GM12878 (cell line): ENCODE measurements at regions not wholly inside any gene's neighbourhood (a gene's known extent, or its start where the extent isn't known, plus 50 kb on each side); places are given as distances from the start of the nearest gene placed in this dataset.

Experiments used
- ATAC-seq: fragments of 200-7000 bp; cut with Tn5 transposase; 3 replicates; pipeline ENCODE4 v1.9.1; 2020; ENCODE audit warnings: mild to moderate bottlenecking, moderate library complexity
- BruUV-seq: library from RNA; stranded (reverse); fragments of 400-500 nt; replicated peaks from 2 replicates; lab custom pipeline; 2021; lab: Mats Ljungman, UMichigan
- CTCF ChIA-PET: fragments of 300-600 bp; sonication (Branson Sonifier 250); formaldehyde crosslinking; extraction: SDS; loops from one replicate; lab custom pipeline; 2021; ENCODE audit warnings: inconsistent platforms; lab: Yijun Ruan, JAX
- POLR2A ChIA-PET: fragments of 350-600 bp; formaldehyde crosslinking; extraction: SDS; loops from one replicate; lab custom pipeline; 2021; ENCODE audit warnings: inconsistent platforms; lab: Charles Lee
- RAD21 ChIA-PET: fragments of 300-600 bp; sonication (Branson Sonifier 250); formaldehyde crosslinking; loops from one replicate; lab custom pipeline; 2023; ENCODE audit warnings: antibody characterized with exemption; ENCODE audit not compliant: unreplicated experiment; lab: Charles Lee
- SMC1A ChIA-PET: fragments of 300-600 bp; sonication (Branson Sonifier 250); formaldehyde crosslinking; loops from one replicate; lab custom pipeline; 2023; ENCODE audit not compliant: unreplicated experiment, uncharacterized antibody; lab: Charles Lee
- DNase-seq: peaks from one replicate; pipeline ENCODE4 v3.0.0-alpha.2; 2011; ENCODE audit warnings: low read depth, low spot score
- FAIRE-seq: peaks from 3 replicates; lab custom pipeline; 2011; peaks lifted over from hg19 to GRCh38; lab: Jason Lieb, UNC
- H2AFZ ChIP-seq: 2 replicates; pipeline ENCODE4 v1.6.0; 2011; ENCODE audit warnings: low read depth, low read length, control low read depth; ENCODE audit not compliant: control insufficient read depth
- H3K27ac ChIP-seq: 2 replicates; pipeline ENCODE4 v1.5.1; 2011; ENCODE audit warnings: control low read depth; ENCODE audit not compliant: control insufficient read depth, insufficient read depth
- H3K27me3 ChIP-seq, 2 experiments: replicated peaks in 1 of 2; 2 replicates each; pipeline versions ENCODE4 v1.6.0 to v1.6.1; 2011; ENCODE audit warnings: low read length in 1 of 2; ENCODE audit not compliant: control insufficient read depth in 2 of 2, insufficient read depth in 2 of 2
- H3K36me3 ChIP-seq, 2 experiments: 2 replicates each; pipeline ENCODE4 v1.5.1; 2011; ENCODE audit warnings: low read length in 1 of 2; ENCODE audit not compliant: control insufficient read depth in 2 of 2, insufficient read depth in 2 of 2
- H3K4me1 ChIP-seq: 2 replicates; pipeline ENCODE4 v1.6.1; 2011; ENCODE audit warnings: mild to moderate bottlenecking, low read length, moderate library complexity, mixed read lengths; ENCODE audit not compliant: control insufficient read depth, insufficient read depth
- H3K4me2 ChIP-seq: 2 replicates; pipeline ENCODE4 v1.6.0; 2011; ENCODE audit warnings: control low read depth; ENCODE audit not compliant: control insufficient read depth, insufficient read depth
- H3K4me3 ChIP-seq: fragments of 200-600 bp; sonication (generic); 2 replicates; pipeline ENCODE4 v1.5.1; 2016
- H3K79me2 ChIP-seq: 2 replicates; pipeline ENCODE4 v1.6.0; 2011; ENCODE audit warnings: low read length; ENCODE audit not compliant: control insufficient read depth, insufficient read depth
- H3K9ac ChIP-seq: 2 replicates; pipeline ENCODE4 v1.8.0; 2011; ENCODE audit warnings: low read length, control low read depth, mixed read lengths; ENCODE audit not compliant: control insufficient read depth, insufficient read depth
- H3K9me3 ChIP-seq: replicated peaks from 3 replicates; pipeline ENCODE4 v1.5.1; 2011; ENCODE audit warnings: mild to moderate bottlenecking, low read length; ENCODE audit not compliant: control insufficient read depth, insufficient read depth
- H4K20me1 ChIP-seq: 2 replicates; pipeline ENCODE4 v1.6.0; 2011; ENCODE audit not compliant: control insufficient read depth, insufficient read depth
- ATF3 ChIP-seq: IDR thresholded peaks from 2 replicates; pipeline ENCODE4 v1.6.1; 2011; ENCODE audit warnings: low read depth, mild to moderate bottlenecking, low read length, moderate library complexity, borderline replicate concordance; ENCODE audit errors: extremely low read depth
- CBFB ChIP-seq: IDR thresholded peaks from 2 replicates; pipeline ENCODE4 v1.6.1; 2016; ENCODE audit warnings: antibody characterized with exemption, low read depth
- HCFC1 ChIP-seq: fragments of 150-350 bp; IDR thresholded peaks from 2 replicates; pipeline ENCODE4 v1.6.1; 2014; ENCODE audit warnings: low read length
- NR2C2 ChIP-seq: IDR thresholded peaks from 2 replicates; pipeline ENCODE4 v1.6.1; 2011; ENCODE audit warnings: borderline replicate concordance, low read depth; ENCODE audit not compliant: control insufficient read depth, insufficient read length
- PAX5 ChIP-seq: IDR thresholded peaks from 2 replicates; pipeline ENCODE4 v1.6.1; 2011; ENCODE audit warnings: low read depth, low read length, borderline replicate concordance
- RAD21 ChIP-seq: IDR thresholded peaks from 2 replicates; pipeline ENCODE4 v1.6.1; 2011; ENCODE audit warnings: mild to moderate bottlenecking, low read depth, low read length, moderate library complexity; ENCODE audit not compliant: insufficient read depth
- RAD51 ChIP-seq: fragments of 450-650 bp; IDR thresholded peaks from 2 replicates; pipeline ENCODE4 v1.6.1; 2016; ENCODE audit warnings: moderate library complexity, mild to moderate bottlenecking, inconsistent platforms
- RCOR1 ChIP-seq: conservative IDR thresholded peaks from 2 replicates; pipeline ENCODE4 v1.6.1; 2012; ENCODE audit warnings: low read depth, low read length, improper control_type of control experiment
- SREBF1 ChIP-seq: IDR thresholded peaks from 2 replicates; pipeline ENCODE4 v1.6.1; 2012; ENCODE audit warnings: mild to moderate bottlenecking, low read length
- ZNF24 ChIP-seq: fragments of 450-650 bp; IDR thresholded peaks from 2 replicates; pipeline ENCODE4 v1.6.1; 2017; ENCODE audit warnings: antibody characterized with exemption, mild to moderate bottlenecking
- ZNF384 ChIP-seq: IDR thresholded peaks from 2 replicates; pipeline ENCODE4 v1.6.1; 2012; ENCODE audit warnings: low read depth, mild to moderate bottlenecking, low read length, improper control_type of control experiment, borderline replicate concordance
- ZZZ3 ChIP-seq: IDR thresholded peaks from 2 replicates; pipeline ENCODE4 v1.6.1; 2011; ENCODE audit warnings: low read depth; ENCODE audit not compliant: control insufficient read depth, insufficient read length
- WGBS: methylation state at CpG from one replicate; pipeline ENCODE4 v1.1.6; 2016; ENCODE audit warnings: low lambda C conversion rate; ENCODE audit not compliant: insufficient replicate concordance, insufficient coverage; ENCODE audit errors: missing lambda C conversion rate; 5-methylcytosine and 5-hydroxymethylcytosine counted together
- in situ Hi-C: fragments of 300-500 bp; cut with MboI; formaldehyde crosslinking; loops from 9 replicates; pipeline ENCODE4 v1.14.3; 2018; ENCODE audit warnings: mixed read lengths
- intact Hi-C: fragments of 100-400 bp; cut with micrococcal nuclease; formaldehyde crosslinking; loops from one replicate; pipeline ENCODE4 v1.14.2; 2022; ENCODE audit not compliant: unreplicated experiment
- TF ChIP-seq, protein P1 (sequence below): fragments of 450-650 bp; IDR thresholded peaks from 2 replicates; pipeline ENCODE4 v1.6.1; 2017; ENCODE audit warnings: borderline replicate concordance
- TF ChIP-seq, protein P2 (sequence below): fragments of 450-650 bp; IDR thresholded peaks from 2 replicates; pipeline ENCODE4 v1.6.1; 2017; ENCODE audit warnings: mild to moderate bottlenecking, low read depth, inconsistent platforms; ENCODE audit not compliant: poor library complexity, severe bottlenecking
- TF ChIP-seq, protein P3 (sequence below): fragments of 450-650 bp; IDR thresholded peaks from 2 replicates; pipeline ENCODE4 v1.6.1; 2017; ENCODE audit warnings: mild to moderate bottlenecking
- TF ChIP-seq, protein P4 (sequence below): fragments of 450-650 bp; IDR thresholded peaks from 2 replicates; pipeline ENCODE4 v1.6.1; 2017; ENCODE audit warnings: antibody characterized with exemption, mild to moderate bottlenecking, moderate library complexity

- no peak overlapping the region for H3K27ac ChIP-seq
- FAIRE-seq (no peak), ATAC-seq (no peak), DNase-seq (no peak)
- H3K9me3 ChIP-seq: no peaks in the 10 kb centered on the region
- H3K36me3 ChIP-seq: no peaks in the 10 kb centered on the region
- H3K27me3 ChIP-seq: no peaks in the 10 kb centered on the region
- no peak overlapping the region for H2AFZ ChIP-seq
- no peaks in the 10 kb centered on the region for H4K20me1 ChIP-seq
- SMC1A ChIA-PET: no interaction called here
- no peak overlapping the region for H3K4me2 ChIP-seq
- H3K4me1 ChIP-seq: no peaks in the 10 kb centered on the region
- WGBS: 39% methylated on average over 6 of the region's 6 CpGs
- CTCF ChIA-PET: interaction anchor here (0.6 kb wide), 1 partner anchor 180 kb away, joined by 3 read pairs; no protein-coding TSS in a partner anchor
- in situ Hi-C loops (no loop called here), intact Hi-C loops (no loop called here)
- no peak overlapping the region for H3K4me3 ChIP-seq
- no peaks in the 10 kb centered on the region for H3K79me2 ChIP-seq
- BruUV-seq: no TSS peak
- no peak overlapping the region for H3K9ac ChIP-seq
- no peak for TF ChIP-seq ZNF24
- TF ChIP-seq PAX5: no peak
- TF ChIP-seq RAD51: no peak
- no peak for TF ChIP-seq RCOR1
- TF ChIP-seq, protein P1, sequence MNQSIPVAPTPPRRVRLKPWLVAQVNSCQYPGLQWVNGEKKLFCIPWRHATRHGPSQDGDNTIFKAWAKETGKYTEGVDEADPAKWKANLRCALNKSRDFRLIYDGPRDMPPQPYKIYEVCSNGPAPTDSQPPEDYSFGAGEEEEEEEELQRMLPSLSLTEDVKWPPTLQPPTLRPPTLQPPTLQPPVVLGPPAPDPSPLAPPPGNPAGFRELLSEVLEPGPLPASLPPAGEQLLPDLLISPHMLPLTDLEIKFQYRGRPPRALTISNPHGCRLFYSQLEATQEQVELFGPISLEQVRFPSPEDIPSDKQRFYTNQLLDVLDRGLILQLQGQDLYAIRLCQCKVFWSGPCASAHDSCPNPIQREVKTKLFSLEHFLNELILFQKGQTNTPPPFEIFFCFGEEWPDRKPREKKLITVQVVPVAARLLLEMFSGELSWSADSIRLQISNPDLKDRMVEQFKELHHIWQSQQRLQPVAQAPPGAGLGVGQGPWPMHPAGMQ: no peak
- no peak for TF ChIP-seq NR2C2
- TF ChIP-seq CBFB: no peak
- TF ChIP-seq ATF3: no peak
- no peak for TF ChIP-seq ZNF384
- TF ChIP-seq, protein P2, sequence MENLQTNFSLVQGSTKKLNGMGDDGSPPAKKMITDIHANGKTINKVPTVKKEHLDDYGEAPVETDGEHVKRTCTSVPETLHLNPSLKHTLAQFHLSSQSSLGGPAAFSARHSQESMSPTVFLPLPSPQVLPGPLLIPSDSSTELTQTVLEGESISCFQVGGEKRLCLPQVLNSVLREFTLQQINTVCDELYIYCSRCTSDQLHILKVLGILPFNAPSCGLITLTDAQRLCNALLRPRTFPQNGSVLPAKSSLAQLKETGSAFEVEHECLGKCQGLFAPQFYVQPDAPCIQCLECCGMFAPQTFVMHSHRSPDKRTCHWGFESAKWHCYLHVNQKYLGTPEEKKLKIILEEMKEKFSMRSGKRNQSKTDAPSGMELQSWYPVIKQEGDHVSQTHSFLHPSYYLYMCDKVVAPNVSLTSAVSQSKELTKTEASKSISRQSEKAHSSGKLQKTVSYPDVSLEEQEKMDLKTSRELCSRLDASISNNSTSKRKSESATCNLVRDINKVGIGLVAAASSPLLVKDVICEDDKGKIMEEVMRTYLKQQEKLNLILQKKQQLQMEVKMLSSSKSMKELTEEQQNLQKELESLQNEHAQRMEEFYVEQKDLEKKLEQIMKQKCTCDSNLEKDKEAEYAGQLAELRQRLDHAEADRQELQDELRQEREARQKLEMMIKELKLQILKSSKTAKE: no peak
- no peak for TF ChIP-seq RAD21
- TF ChIP-seq, protein P3, sequence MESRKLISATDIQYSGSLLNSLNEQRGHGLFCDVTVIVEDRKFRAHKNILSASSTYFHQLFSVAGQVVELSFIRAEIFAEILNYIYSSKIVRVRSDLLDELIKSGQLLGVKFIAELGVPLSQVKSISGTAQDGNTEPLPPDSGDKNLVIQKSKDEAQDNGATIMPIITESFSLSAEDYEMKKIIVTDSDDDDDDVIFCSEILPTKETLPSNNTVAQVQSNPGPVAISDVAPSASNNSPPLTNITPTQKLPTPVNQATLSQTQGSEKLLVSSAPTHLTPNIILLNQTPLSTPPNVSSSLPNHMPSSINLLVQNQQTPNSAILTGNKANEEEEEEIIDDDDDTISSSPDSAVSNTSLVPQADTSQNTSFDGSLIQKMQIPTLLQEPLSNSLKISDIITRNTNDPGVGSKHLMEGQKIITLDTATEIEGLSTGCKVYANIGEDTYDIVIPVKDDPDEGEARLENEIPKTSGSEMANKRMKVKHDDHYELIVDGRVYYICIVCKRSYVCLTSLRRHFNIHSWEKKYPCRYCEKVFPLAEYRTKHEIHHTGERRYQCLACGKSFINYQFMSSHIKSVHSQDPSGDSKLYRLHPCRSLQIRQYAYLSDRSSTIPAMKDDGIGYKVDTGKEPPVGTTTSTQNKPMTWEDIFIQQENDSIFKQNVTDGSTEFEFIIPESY: no peak
- TF ChIP-seq ZZZ3: no peak
- TF ChIP-seq HCFC1: no peak
- TF ChIP-seq, protein P4, sequence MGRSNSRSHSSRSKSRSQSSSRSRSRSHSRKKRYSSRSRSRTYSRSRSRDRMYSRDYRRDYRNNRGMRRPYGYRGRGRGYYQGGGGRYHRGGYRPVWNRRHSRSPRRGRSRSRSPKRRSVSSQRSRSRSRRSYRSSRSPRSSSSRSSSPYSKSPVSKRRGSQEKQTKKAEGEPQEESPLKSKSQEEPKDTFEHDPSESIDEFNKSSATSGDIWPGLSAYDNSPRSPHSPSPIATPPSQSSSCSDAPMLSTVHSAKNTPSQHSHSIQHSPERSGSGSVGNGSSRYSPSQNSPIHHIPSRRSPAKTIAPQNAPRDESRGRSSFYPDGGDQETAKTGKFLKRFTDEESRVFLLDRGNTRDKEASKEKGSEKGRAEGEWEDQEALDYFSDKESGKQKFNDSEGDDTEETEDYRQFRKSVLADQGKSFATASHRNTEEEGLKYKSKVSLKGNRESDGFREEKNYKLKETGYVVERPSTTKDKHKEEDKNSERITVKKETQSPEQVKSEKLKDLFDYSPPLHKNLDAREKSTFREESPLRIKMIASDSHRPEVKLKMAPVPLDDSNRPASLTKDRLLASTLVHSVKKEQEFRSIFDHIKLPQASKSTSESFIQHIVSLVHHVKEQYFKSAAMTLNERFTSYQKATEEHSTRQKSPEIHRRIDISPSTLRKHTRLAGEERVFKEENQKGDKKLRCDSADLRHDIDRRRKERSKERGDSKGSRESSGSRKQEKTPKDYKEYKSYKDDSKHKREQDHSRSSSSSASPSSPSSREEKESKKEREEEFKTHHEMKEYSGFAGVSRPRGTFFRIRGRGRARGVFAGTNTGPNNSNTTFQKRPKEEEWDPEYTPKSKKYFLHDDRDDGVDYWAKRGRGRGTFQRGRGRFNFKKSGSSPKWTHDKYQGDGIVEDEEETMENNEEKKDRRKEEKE: no peak
- TF ChIP-seq SREBF1: no peak
- RAD21 ChIA-PET: no interaction called here
- POLR2A ChIA-PET: no interaction called here
Observed at GRCh38 chr12:67217647-67218046, 51.5 kb upstream of the CAND1 start.
